ENCODE measurements at regions not wholly inside any gene's neighbourhood (a gene's known extent, or its start where the extent isn't known, plus 50 kb on each side); places are given as distances from the start of the nearest gene placed in this dataset.

GRCh38 chr6:40901322-40902055 is 137.5 kb downstream of the UNC5CL start:
- no peak for TF ChIP-seq CTCF (conservative IDR thresholded peaks at IDR 0.05 in 1 of 2, IDR thresholded peaks at IDR 0.05 in 1 of 2; ENCODE audit: extremely low read depth in 1 of 2, insufficient read depth in 1 of 2, low read depth in 1 of 2, low read length in 2 of 2)
- TF ChIP-seq EZH2 (IDR thresholded peaks at IDR 0.05; ENCODE audit: borderline replicate concordance, low read length): no peak

Data from mammary epithelial cell (primary cell).